Subcutaneous abdominal adipose tissue (tissue), 5 donors: ENCODE measurements at regions not wholly inside any gene's neighbourhood (a gene's known extent, or its start where the extent isn't known, plus 50 kb on each side); places are given as distances from the start of the nearest gene placed in this dataset.

Experiments
- H3K27ac ChIP-seq: one replicate; pipeline ENCODE4 v1.7.0; 2013; ENCODE audit warnings: low read depth, mild to moderate bottlenecking, inconsistent platforms, low read length, moderate library complexity
- H3K27me3 ChIP-seq, 5 donors: one replicate each; pipeline ENCODE4 v1.7.0; 2013; ENCODE audit warnings: low read length in 5 of 5, inconsistent platforms in 1 of 5; ENCODE audit not compliant: control insufficient read depth in 5 of 5, insufficient read depth in 4 of 5
- H3K36me3 ChIP-seq, 5 donors: one replicate each; pipeline ENCODE4 v1.7.0; 2013; ENCODE audit warnings: low read length in 5 of 5; ENCODE audit not compliant: control insufficient read depth in 5 of 5, insufficient read depth in 5 of 5
- H3K4me1 ChIP-seq, 5 donors: one replicate each; pipeline ENCODE4 v1.7.0; 2013; ENCODE audit warnings: low read length in 5 of 5, mild to moderate bottlenecking in 3 of 5, moderate library complexity in 1 of 5; ENCODE audit not compliant: control insufficient read depth in 5 of 5, insufficient read depth in 5 of 5
- H3K4me3 ChIP-seq, 5 donors: one replicate each; pipeline ENCODE4 v1.7.0; 2013; ENCODE audit warnings: low read length in 5 of 5, low read depth in 1 of 5
- H3K9ac ChIP-seq, 5 donors: one replicate each; pipeline ENCODE4 v1.7.0; 2013; ENCODE audit warnings: low read length in 5 of 5, mild to moderate bottlenecking in 4 of 5, moderate library complexity in 3 of 5
- H3K9me3 ChIP-seq, 5 donors: one replicate each; pipeline ENCODE4 v1.7.0; 2013; ENCODE audit warnings: low read length in 5 of 5; ENCODE audit not compliant: control insufficient read depth in 5 of 5
- donor health status: healthy.
- donor health status: healthy.
- donor health status: healthy.
- donor health status: healthy.
- donor health status: healthy.

DNA sequence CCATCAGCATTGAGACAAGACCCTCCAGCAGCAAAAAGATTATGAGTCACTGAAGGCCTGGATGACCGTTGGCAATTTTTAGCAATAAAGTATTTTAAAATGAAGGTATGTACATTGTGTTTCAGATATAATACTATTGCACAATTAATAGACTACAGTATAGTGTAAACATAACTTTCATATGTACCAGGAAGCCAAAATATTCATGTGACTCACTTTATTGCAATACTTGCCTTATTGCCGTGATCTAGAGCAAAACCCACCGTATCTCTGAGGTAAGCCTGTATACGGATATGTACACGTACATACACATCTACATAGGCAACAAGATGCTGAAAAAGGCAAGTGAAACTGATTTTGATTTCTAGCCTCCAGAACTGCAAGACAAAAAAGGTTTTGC is 103.3 kb downstream of the EDNRB start:
- H3K36me3 ChIP-seq, result no peaks in the 10 kb centered on the region
- no peaks in the 10 kb centered on the region for H3K27me3 ChIP-seq
- H3K4me3 ChIP-seq, result no peak overlapping the region
- H3K27ac ChIP-seq, result no peak overlapping the region
- no peak overlapping the region for H3K9ac ChIP-seq
- no peaks in the 10 kb centered on the region for H3K9me3 ChIP-seq
- H3K4me1 ChIP-seq, result no peaks in the 10 kb centered on the region
